Mesendoderm (in vitro differentiated cells): ENCODE measurements at regions not wholly inside any gene's neighbourhood (a gene's known extent, or its start where the extent isn't known, plus 50 kb on each side); places are given as distances from the start of the nearest gene placed in this dataset. TPM values are rescaled to one million over a fixed set of nuclear protein-coding genes. Genes with fewer than 3 reads are reported as not detected.

Experiments
- DNase-seq: peaks from one replicate; pipeline ENCODE4 v3.0.0; 2013
- H2AK5ac ChIP-seq: 2 replicates; pipeline ENCODE4 v1.6.1; 2013; ENCODE audit warnings: low read length, inconsistent platforms
- H2BK120ac ChIP-seq: 2 replicates; pipeline ENCODE4 v1.6.1; 2013; ENCODE audit warnings: low read depth, mild to moderate bottlenecking, low read length, moderate library complexity, mixed read lengths
- H2BK15ac ChIP-seq: replicated peaks from 2 replicates; pipeline ENCODE4 v1.6.1; 2013; ENCODE audit warnings: low read depth, mild to moderate bottlenecking, moderate library complexity
- H2BK5ac ChIP-seq: 2 replicates; pipeline ENCODE4 v1.6.1; 2013; ENCODE audit warnings: low read length, inconsistent platforms
- H3K18ac ChIP-seq: 2 replicates; pipeline ENCODE4 v1.6.1; 2013; ENCODE audit warnings: mild to moderate bottlenecking, low read length, mixed read lengths
- H3K23ac ChIP-seq: one replicate; pipeline ENCODE4 v1.6.1; 2013; ENCODE audit warnings: low read length
- H3K27ac ChIP-seq: 2 replicates; pipeline ENCODE4 v1.5.1; 2013; ENCODE audit warnings: low read depth, mild to moderate bottlenecking, inconsistent platforms, low read length, moderate library complexity
- H3K27me3 ChIP-seq: 2 replicates; pipeline ENCODE4 v1.6.1; 2013; ENCODE audit warnings: low read length, control low read depth, mild to moderate bottlenecking, inconsistent platforms; ENCODE audit not compliant: insufficient read depth, poor library complexity
- H3K36me3 ChIP-seq: 2 replicates; pipeline ENCODE4 v1.6.1; 2013; ENCODE audit warnings: low read length, inconsistent platforms; ENCODE audit not compliant: control insufficient read depth, insufficient read depth
- H3K4ac ChIP-seq: one replicate; pipeline ENCODE4 v1.6.1; 2013; ENCODE audit warnings: low read depth, mild to moderate bottlenecking, low read length, moderate library complexity
- H3K4me1 ChIP-seq: 2 replicates; pipeline ENCODE4 v1.6.1; 2013; ENCODE audit warnings: low read depth, low read length, inconsistent platforms; ENCODE audit not compliant: control insufficient read depth
- H3K4me2 ChIP-seq: 2 replicates; pipeline ENCODE4 v1.6.1; 2013; ENCODE audit warnings: low read length
- H3K4me3 ChIP-seq: 2 replicates; pipeline ENCODE4 v1.5.1; 2013; ENCODE audit warnings: mild to moderate bottlenecking, low read length
- H3K56ac ChIP-seq: one replicate; pipeline ENCODE4 v1.6.1; 2013; ENCODE audit warnings: low read length
- H3K79me1 ChIP-seq: 2 replicates; pipeline ENCODE4 v1.6.1; 2013; ENCODE audit warnings: low read length, inconsistent platforms
- H3K79me2 ChIP-seq: 2 replicates; pipeline ENCODE4 v1.6.1; 2013; ENCODE audit warnings: mild to moderate bottlenecking, low read length; ENCODE audit not compliant: control insufficient read depth, insufficient read depth
- H3K9ac ChIP-seq: 2 replicates; pipeline ENCODE4 v1.6.1; 2013; ENCODE audit warnings: low read length, inconsistent platforms
- H4K5ac ChIP-seq: one replicate; pipeline ENCODE4 v1.6.1; 2013; ENCODE audit warnings: low read length
- H4K8ac ChIP-seq: one replicate; pipeline ENCODE4 v1.6.1; 2013; ENCODE audit warnings: low read depth, mild to moderate bottlenecking, control low read depth, low read length, moderate library complexity
- WGBS: extraction: QIAGEN DNeasy Blood & Tissue Kit; methylation state at CpG from one replicate; pipeline ENCODE4 v1.1.7; 2013; ENCODE audit warnings: low lambda C conversion rate, missing lambda C conversion rate; ENCODE audit not compliant: insufficient coverage; ENCODE audit errors: extremely low coverage; 5-methylcytosine and 5-hydroxymethylcytosine counted together
- small RNA-seq: library from polyadenylated mRNA; stranded (forward); fragments of <200 nt; extraction: miRNeasy Mini kit (QIAGEN cat#:217004); gene quantifications from one replicate; pipeline ENCODE3, GENCODE V24; 2013; ENCODE audit not compliant: insufficient read depth

- no peak overlapping the region for H3K18ac ChIP-seq
- H2BK5ac ChIP-seq: no peak overlapping the region
- no CpG with 5 or more reads among the region's 1 CpG for WGBS
- no peak for DNase-seq
- H3K27ac ChIP-seq: no peak overlapping the region
- H3K4me2 ChIP-seq: no peak overlapping the region
- no peak overlapping the region for H3K9ac ChIP-seq
- H3K4me3 ChIP-seq: no peak overlapping the region
- no peak overlapping the region for H3K4ac ChIP-seq
- no peak overlapping the region for H4K8ac ChIP-seq
- H3K23ac ChIP-seq: no peak overlapping the region
- no peaks in the 10 kb centered on the region for H3K79me1 ChIP-seq
- no peak overlapping the region for H2BK15ac ChIP-seq
- no peaks in the 10 kb centered on the region for H3K4me1 ChIP-seq
- H3K56ac ChIP-seq: no peak overlapping the region
- no peak overlapping the region for H2AK5ac ChIP-seq
- no peaks in the 10 kb centered on the region for H3K79me2 ChIP-seq
- H3K27me3 ChIP-seq: peaks cover 2% of the 10 kb centered on the region
- no peak overlapping the region for H4K5ac ChIP-seq
- no peaks in the 10 kb centered on the region for H3K36me3 ChIP-seq
- no peak overlapping the region for H2BK120ac ChIP-seq
Observed at GRCh38 chr11:36718451-36718850, 120.4 kb upstream of the RAG2 start.

GRCh38 chr11:36713715-36714114, 115.7 kb upstream of the RAG2 start:
- Histone ChIP-seq H2AK5ac (no peak overlapping the region), H3K18ac (no peak overlapping the region), H3K4me1 (no peaks in the 10 kb centered on the region), H3K79me1 (no peaks in the 10 kb centered on the region), H3K36me3 (no peaks in the 10 kb centered on the region), H3K4ac (no peak overlapping the region), H4K8ac (no peak overlapping the region), H2BK15ac (no peak overlapping the region), H3K9ac (no peak overlapping the region), H3K27ac (no peak overlapping the region), H3K4me3 (no peak overlapping the region), H3K4me2 (no peak overlapping the region), H3K23ac (no peak overlapping the region), H3K27me3 (peaks cover 2% of the 10 kb centered on the region), H3K56ac (no peak overlapping the region), H2BK120ac (no peak overlapping the region), H2BK5ac (no peak overlapping the region), H3K79me2 (no peaks in the 10 kb centered on the region), H4K5ac (no peak overlapping the region)
- no CpG with 5 or more reads among the region's 2 CpGs for WGBS
- DNase-seq: no peak

GRCh38 chr11:36711104-36711825, 113.2 kb upstream of the RAG2 start:
- no peak overlapping the region for H3K27ac ChIP-seq
- no peak overlapping the region for H2AK5ac ChIP-seq
- H2BK120ac ChIP-seq: no peak overlapping the region
- H3K4ac ChIP-seq: no peak overlapping the region
- H3K9ac ChIP-seq: no peak overlapping the region
- no peak overlapping the region for H3K56ac ChIP-seq
- H3K4me3 ChIP-seq: no peak overlapping the region
- H3K4me1 ChIP-seq: no peaks in the 10 kb centered on the region
- H3K79me2 ChIP-seq: no peaks in the 10 kb centered on the region
- H3K79me1 ChIP-seq: no peaks in the 10 kb centered on the region
- no peak overlapping the region for H2BK5ac ChIP-seq
- no peak overlapping the region for H3K18ac ChIP-seq
- H3K4me2 ChIP-seq: no peak overlapping the region
- no peak overlapping the region for H3K23ac ChIP-seq
- H2BK15ac ChIP-seq: no peak overlapping the region
- no CpG with 5 or more reads among the region's 3 CpGs for WGBS
- peak; percentile 48 for DNase-seq
- H4K8ac ChIP-seq: no peak overlapping the region
- no peaks in the 10 kb centered on the region for H3K36me3 ChIP-seq
- peaks cover 2% of the 10 kb centered on the region for H3K27me3 ChIP-seq
- no peak overlapping the region for H4K5ac ChIP-seq

Small RNAs in the stretch of these regions (small RNA-seq; reads per million reads assigned to genes)
- gene RF00322 (not detected), gene RNU6-99P (not detected)
